Stimulated activated CD4-positive, alpha-beta T cell treated with anti-CD3 and anti-CD28 coated beads, Interleukin-15, amount 100 ng/mL, for 48 hours (primary cell): ENCODE measurements at regions not wholly inside any gene's neighbourhood (a gene's known extent, or its start where the extent isn't known, plus 50 kb on each side); places are given as distances from the start of the nearest gene placed in this dataset.

Source experiments
- DNase-seq, 2 donors: peaks; one replicate each; pipeline ENCODE4 v3.0.0-alpha.2; 2020; ENCODE audit warnings: low read depth in 2 of 2

DNA sequence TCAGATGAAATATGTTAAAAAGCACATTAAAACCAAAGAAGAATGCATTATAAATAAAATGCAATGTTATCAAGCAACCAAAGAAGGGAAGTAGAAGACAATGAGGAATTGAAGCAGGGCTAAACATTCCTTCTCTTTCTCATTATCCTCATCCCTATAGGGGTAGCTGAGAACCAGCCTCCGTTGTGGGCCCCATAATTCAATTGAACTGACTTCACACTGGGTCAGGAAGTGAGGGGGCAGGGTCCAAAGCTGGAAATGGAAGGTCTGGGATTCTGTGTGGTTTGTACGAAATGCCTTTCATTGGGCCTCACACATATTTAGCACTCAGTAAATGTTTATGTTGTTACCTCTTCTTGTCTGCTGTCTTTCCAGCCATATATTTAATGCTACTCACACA is 220.4 kb upstream of the CD180 start:
- DNase-seq: no peak

DNA sequence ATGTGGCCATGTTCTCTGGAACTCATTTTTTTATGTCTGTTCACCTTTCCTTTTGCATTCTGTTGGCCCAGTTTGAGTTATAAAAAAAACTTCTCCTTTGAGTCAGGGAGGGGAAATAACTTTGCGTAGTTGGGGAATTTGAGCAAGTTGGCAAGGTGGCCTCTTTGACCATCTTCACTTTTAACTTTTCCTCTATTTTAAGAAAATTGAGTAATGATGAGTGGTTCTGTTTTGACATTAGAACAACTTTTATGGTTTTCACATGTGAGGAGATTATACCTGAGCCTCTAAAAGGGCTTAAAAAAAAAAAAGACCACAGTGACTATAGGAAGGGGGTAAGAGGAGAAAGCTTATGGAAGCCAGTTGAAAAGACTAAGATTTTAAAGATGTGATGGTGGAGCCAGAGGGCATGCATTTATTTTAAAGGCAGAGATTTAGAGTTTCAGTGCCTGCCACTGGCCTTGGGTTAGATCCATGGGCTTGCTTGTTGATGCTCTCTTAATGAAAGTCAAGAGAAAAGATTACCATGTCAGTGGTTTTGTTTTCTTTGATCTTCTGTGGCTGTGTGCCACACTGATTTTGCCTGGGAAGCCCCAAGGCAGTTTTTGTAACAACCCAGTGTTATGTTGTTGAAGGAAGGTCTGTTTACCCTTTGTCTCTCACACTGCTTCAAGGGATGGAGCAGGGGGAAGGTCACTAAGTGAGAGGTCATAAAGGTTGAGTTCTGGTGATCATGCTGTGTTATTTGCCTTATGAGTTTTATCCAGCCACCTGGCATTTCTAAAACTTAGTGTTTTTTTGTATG is 219.7 kb upstream of the CD180 start:
- no peak for DNase-seq

GRCh38 chr5:67414712-67415111 is 218.1 kb upstream of the CD180 start:
- DNase-seq: no peak

DNA sequence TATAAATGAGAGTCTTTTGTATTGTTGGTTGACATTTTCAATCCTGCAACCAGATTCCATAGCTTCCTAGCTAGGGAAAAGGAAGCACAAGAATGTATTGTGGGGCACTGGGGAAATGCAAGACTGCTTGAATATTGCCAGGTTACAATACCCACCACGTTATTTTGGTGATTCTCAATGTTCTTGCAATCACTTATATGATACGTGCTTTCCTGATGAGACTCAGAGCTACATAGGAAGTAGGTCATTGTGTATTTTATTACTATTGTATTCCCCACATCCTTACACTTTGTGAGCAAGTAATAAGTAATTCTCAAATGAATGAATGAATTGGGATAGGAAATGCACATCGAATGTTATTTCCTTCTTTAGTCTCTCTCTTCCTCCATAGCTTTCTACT is 217.1 kb upstream of the CD180 start:
- no peak for DNase-seq

- DNase-seq: no peak
Measured at GRCh38 chr5:67409126-67409777, 212.7 kb upstream of the CD180 start.

DNA sequence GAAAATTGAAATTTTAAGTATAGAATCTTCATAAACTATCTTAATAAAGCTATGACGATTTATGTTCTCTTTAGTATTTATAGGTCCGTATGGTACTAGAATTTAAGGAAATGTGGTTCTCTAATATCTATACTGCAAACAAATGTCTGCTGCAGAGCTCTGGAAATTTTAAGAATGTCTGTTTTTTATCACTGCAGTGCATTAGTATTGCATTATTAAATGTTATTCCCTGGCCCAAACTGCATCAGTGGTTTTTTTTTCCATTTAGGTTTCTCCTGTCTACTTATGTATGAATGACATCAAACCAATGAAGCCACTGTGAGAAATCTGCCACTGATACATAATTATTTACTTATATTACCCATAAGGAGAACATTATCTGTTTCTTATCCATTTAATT is 211.4 kb upstream of the CD180 start:
- no peak for DNase-seq

- DNase-seq: no peak
Measured at GRCh38 chr5:67405755-67406154, 209.2 kb upstream of the CD180 start.

GRCh38 chr5:67405101-67405364 is 208.4 kb upstream of the CD180 start:
- DNase-seq: no peak

GRCh38 chr5:67404256-67405100 is 207.9 kb upstream of the CD180 start:
- DNase-seq: no peak

GRCh38 chr5:67402526-67402925 is 205.9 kb upstream of the CD180 start:
- no peak for DNase-seq

- no peak for DNase-seq
Measured at GRCh38 chr5:67401172-67401571, 204.6 kb upstream of the CD180 start.

GRCh38 chr5:67400752-67401151 is 204.2 kb upstream of the CD180 start:
- DNase-seq: no peak

DNA sequence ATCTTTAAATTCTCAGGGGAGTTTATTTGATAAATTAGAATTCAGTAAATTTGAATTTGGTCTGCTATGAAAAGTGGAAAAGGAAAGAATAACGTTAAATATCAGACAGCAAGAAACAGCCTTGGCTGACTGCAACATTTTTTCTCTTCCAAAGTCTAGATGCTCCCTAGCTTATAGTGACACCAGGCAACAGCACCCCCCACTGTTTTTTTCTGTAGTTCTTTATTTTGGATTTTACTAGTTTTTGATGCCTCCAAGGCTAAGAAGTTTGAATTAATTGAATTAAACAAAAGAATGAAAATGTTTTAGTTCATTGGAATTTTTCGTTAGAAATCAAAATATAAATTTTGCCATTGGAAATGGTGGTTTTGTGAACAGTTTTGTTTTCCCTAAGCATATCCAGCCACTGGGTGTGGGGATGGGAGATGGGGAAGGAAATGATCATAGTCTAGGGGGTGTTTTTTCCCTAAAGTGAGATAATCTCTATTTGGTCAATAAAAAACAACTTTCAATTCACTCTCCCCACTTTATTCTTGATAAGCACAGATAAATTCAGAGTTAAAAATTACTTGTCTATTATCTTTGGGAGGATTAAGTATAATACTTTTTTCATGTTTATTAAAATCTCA is 199.3 kb upstream of the CD180 start:
- DNase-seq: no peak

- no peak for DNase-seq
Measured at GRCh38 chr5:67393211-67393610, 196.6 kb upstream of the CD180 start.

- DNase-seq: no peak
Measured at GRCh38 chr5:67390935-67391334, 194.3 kb upstream of the CD180 start.

DNA sequence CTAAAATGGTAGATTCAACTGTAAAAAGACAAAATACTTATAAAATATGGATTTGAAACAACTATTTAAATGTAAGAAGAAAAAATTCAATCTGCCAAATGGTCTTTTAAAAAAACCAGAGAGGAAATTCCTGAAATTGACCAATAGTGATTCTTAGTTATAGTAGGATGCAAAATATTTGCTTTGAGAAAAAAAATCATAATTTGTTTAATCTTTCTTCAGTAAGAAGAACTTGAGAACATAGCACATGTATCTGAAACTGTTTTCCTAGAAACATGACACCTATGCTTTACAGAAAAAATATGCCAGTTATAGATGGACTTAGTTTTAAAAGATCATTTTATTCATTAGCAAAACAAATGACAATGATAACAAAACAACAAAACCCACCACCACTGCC is 186.9 kb upstream of the CD180 start:
- DNase-seq: no peak

- no peak for DNase-seq
Measured at GRCh38 chr5:67381236-67381880, 184.8 kb upstream of the CD180 start.

DNA sequence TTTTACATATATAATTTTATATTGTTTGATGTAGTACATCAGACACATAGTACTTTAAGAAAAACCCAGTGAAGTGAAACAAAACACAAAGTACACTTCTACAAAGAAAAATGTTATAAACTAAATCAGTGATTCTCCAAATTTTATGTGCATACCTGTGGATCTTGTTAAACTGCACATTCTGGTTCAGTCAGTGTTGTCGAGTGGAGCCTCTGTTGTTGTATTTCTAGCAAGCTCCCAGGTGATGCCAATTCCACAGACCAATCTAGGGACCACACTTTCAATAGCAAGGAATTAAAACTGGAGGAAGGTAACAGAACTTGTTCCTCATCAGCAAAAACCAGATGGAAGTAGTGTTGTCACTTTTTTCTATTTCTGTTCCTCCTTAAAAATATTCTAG is 183.8 kb upstream of the CD180 start:
- no peak for DNase-seq

GRCh38 chr5:67379753-67380152 is 183.2 kb upstream of the CD180 start:
- DNase-seq: no peak

DNA sequence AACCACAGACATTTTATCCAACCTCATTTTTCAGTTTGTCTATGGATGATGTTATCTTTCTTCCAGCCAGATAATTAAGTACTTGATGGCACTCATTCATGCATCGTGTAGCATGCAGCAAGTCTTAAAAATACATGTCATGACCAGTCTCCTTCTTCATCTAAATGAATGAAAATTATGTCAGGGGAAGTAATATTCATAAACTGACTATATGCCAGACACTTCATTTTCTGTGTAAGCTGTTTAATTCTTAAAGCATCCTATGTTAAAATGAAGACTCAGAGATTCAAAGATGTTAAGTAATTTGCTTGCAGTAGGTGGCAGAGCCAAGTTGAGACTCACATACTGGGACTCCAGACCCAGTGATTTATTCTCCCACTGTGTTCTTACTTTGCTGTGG is 181.7 kb upstream of the CD180 start:
- no peak for DNase-seq

- no peak for DNase-seq
Measured at GRCh38 chr5:67377631-67378030, 181.0 kb upstream of the CD180 start.

- no peak for DNase-seq
Measured at GRCh38 chr5:67375606-67376005, 179.0 kb upstream of the CD180 start.
